ENCODE measurements at regions not wholly inside any gene's neighbourhood (a gene's known extent, or its start where the extent isn't known, plus 50 kb on each side); places are given as distances from the start of the nearest gene placed in this dataset.

- TF ChIP-seq CTCF (IDR thresholded peaks at IDR 0.05; ENCODE audit: poor library complexity) (no peak), EZH2 (IDR thresholded peaks at IDR 0.05; ENCODE audit: borderline replicate concordance) (no peak), EZH2phosphoT487 (IDR thresholded peaks at IDR 0.05; ENCODE audit: low read depth, severe bottlenecking, unreplicated experiment) (no peak)
These were observed 67.5 kb upstream of the SPATA13 start for GRCh38 chr13:24093047-24093446.

Data from hepatocyte (in vitro differentiated cells).